K562 (cell line): ENCODE measurements at regions not wholly inside any gene's neighbourhood (a gene's known extent, or its start where the extent isn't known, plus 50 kb on each side); places are given as distances from the start of the nearest gene placed in this dataset.

Experiments
- ATAC-seq: fragments of 200-7000 bp; cut with Tn5 transposase; 3 replicates; pipeline ENCODE4 v1.9.1; 2020; ENCODE audit warnings: moderate library complexity
- BruUV-seq: library from RNA; stranded (reverse); fragments of 400-500 nt; replicated peaks from 2 replicates; lab custom pipeline; 2021; lab: Mats Ljungman, UMichigan
- CTCF ChIA-PET: fragments of 300-600 bp; formaldehyde crosslinking; extraction: SDS; loops from one replicate; lab custom pipeline; 2021; ENCODE audit warnings: low intra/inter-chr PET ratio; lab: Yijun Ruan, JAX
- POLR2A ChIA-PET: fragments of 300-600, 350-650 bp; sonication (Branson Sonifier 250); formaldehyde crosslinking; extraction: SDS; loops from one replicate; lab custom pipeline; 2021; ENCODE audit warnings: antibody characterized with exemption, inconsistent platforms; lab: Yijun Ruan, JAX
- DNase-seq, 4 experiments: peaks; one replicate each; pipeline versions ENCODE4 v3.0.0 to v3.0.0-alpha.2; 2011 to 2018; ENCODE audit warnings: low spot score in 3 of 4, mixed read lengths in 3 of 4; ENCODE audit errors: extremely low read depth in 1 of 4
- FAIRE-seq: peaks from 2 replicates; lab custom pipeline; 2011; peaks lifted over from hg19 to GRCh38; lab: Jason Lieb, UNC
- H2AFZ ChIP-seq: 2 replicates; pipeline ENCODE4 v1.6.0; 2011; ENCODE audit warnings: low read depth, low read length, control low read depth, inconsistent platforms
- H3K27ac ChIP-seq: fragments of 200-600 bp; 3 replicates; pipeline ENCODE4 v1.8.0; 2011; ENCODE audit warnings: low read depth, mild to moderate bottlenecking, control low read depth, inconsistent platforms, low read length, moderate library complexity, mixed read lengths; ENCODE audit errors: extremely low read depth
- H3K27me3 ChIP-seq, 2 experiments: fragments of 300-600 bp in 1 of 2; 2 replicates in 1 of 2; 3 replicates in 1 of 2; pipeline versions ENCODE4 v1.6.0 to v1.8.0; 2011; ENCODE audit warnings: inconsistent platforms in 2 of 2, low read length in 2 of 2, mild to moderate bottlenecking in 1 of 2, mixed read lengths in 1 of 2, moderate library complexity in 1 of 2; ENCODE audit not compliant: control insufficient read depth in 2 of 2, insufficient read depth in 2 of 2
- H3K36me3 ChIP-seq: fragments of 300-600 bp; 3 replicates; pipeline ENCODE4 v1.8.0; 2011; ENCODE audit warnings: mild to moderate bottlenecking, low read length, inconsistent platforms; ENCODE audit not compliant: control insufficient read depth, insufficient read depth
- H3K4me1 ChIP-seq, 2 experiments: fragments of 200-600 bp in 1 of 2; replicated peaks in 1 of 2; 2 replicates in 1 of 2; 3 replicates in 1 of 2; pipeline versions ENCODE4 v1.5.1 to v1.8.0; 2011; ENCODE audit warnings: inconsistent platforms in 2 of 2, low read length in 2 of 2, mild to moderate bottlenecking in 1 of 2, mixed read lengths in 1 of 2, moderate library complexity in 1 of 2; ENCODE audit not compliant: control insufficient read depth in 2 of 2, insufficient read depth in 2 of 2
- H3K4me2 ChIP-seq: 2 replicates; pipeline ENCODE4 v1.6.1; 2011; ENCODE audit warnings: low read length, control low read depth, inconsistent platforms, mixed read lengths; ENCODE audit not compliant: insufficient read depth
- H3K4me3 ChIP-seq: fragments of 200-600 bp; sonication (generic), shearing (Covaris generic); 2 replicates; pipeline ENCODE4 v1.5.1; 2016; ENCODE audit warnings: control low read depth, inconsistent platforms
- H3K79me2 ChIP-seq: fragments of 200-600 bp; 3 replicates; pipeline ENCODE4 v1.8.0; 2011; ENCODE audit warnings: low read length, inconsistent platforms; ENCODE audit not compliant: control insufficient read depth, insufficient read depth
- H3K9ac ChIP-seq, 2 experiments: 2 replicates each; pipeline versions ENCODE4 v1.6.0 to v1.6.1; 2011; ENCODE audit warnings: low read depth in 2 of 2, low read length in 2 of 2, control low read depth in 1 of 2, inconsistent platforms in 1 of 2, mild to moderate bottlenecking in 1 of 2, mixed read lengths in 1 of 2; ENCODE audit not compliant: insufficient read depth in 1 of 2
- H3K9me1 ChIP-seq: one replicate; pipeline ENCODE4 v1.6.0; 2011; ENCODE audit warnings: inconsistent platforms, mild to moderate bottlenecking, low read length, moderate library complexity; ENCODE audit not compliant: control insufficient read depth, insufficient read depth
- H3K9me3 ChIP-seq: replicated peaks from 2 replicates; pipeline ENCODE4 v1.5.1; 2011; ENCODE audit warnings: low read depth, low read length, inconsistent platforms; ENCODE audit not compliant: control insufficient read depth, insufficient read depth
- H4K20me1 ChIP-seq: replicated peaks from 2 replicates; pipeline ENCODE4 v1.6.1; 2011; ENCODE audit warnings: low read length, inconsistent platforms, mixed read lengths; ENCODE audit not compliant: control insufficient read depth, insufficient read depth
- CBFB ChIP-seq: sonication (generic); formaldehyde crosslinking; IDR thresholded peaks from 2 replicates; pipeline ENCODE4 v1.4.0; 2020; ENCODE audit warnings: mild to moderate bottlenecking, missing genetic modification reagents
- CXXC5 ChIP-seq: fragments of 250-450 bp; sonication (Bioruptor Pico); IDR thresholded peaks from 2 replicates; pipeline ENCODE4 v1.8.0; 2022; ENCODE audit warnings: inconsistent platforms, mild to moderate bottlenecking, moderate library complexity
- EGR1 ChIP-seq: fragments of 450-650 bp; conservative IDR thresholded peaks from 2 replicates; pipeline ENCODE4 v1.6.1; 2017; ENCODE audit warnings: mild to moderate bottlenecking
- ETV5 ChIP-seq: sonication (generic); formaldehyde crosslinking; IDR thresholded peaks from 2 replicates; pipeline ENCODE4 v1.4.0; 2020; ENCODE audit warnings: low read depth, mild to moderate bottlenecking, missing genetic modification reagents
- RB1 ChIP-seq: fragments of 450-650 bp; IDR thresholded peaks from 2 replicates; pipeline ENCODE4 v1.6.1; 2017; ENCODE audit warnings: low read depth, mild to moderate bottlenecking
- RREB1 ChIP-seq: fragments of 250-450 bp; sonication (Bioruptor Pico); IDR thresholded peaks from 2 replicates; pipeline ENCODE4 v1.4.0; 2020
- THRB ChIP-seq: fragments of 450-650 bp; formaldehyde crosslinking; conservative IDR thresholded peaks from 2 replicates; pipeline ENCODE4 v1.4.0; 2022; ENCODE audit warnings: mild to moderate bottlenecking, missing genetic modification characterization
- ZNF121 ChIP-seq: sonication (generic); formaldehyde crosslinking; conservative IDR thresholded peaks from 2 replicates; pipeline ENCODE4 v1.8.0; 2022; ENCODE audit warnings: missing genetic modification reagents
- ZNF408 ChIP-seq: fragments of 250-450 bp; sonication (Bioruptor Pico); IDR thresholded peaks from 2 replicates; pipeline ENCODE4 v1.4.0; 2020; ENCODE audit warnings: low read depth, mild to moderate bottlenecking, moderate library complexity
- ZNF589 ChIP-seq: fragments of 200-800 bp; sonication (Bioruptor generic); IDR thresholded peaks from 2 replicates; pipeline ENCODE4 v1.6.1; 2016; ENCODE audit warnings: low read depth, missing genetic modification characterization, missing compliant biosample characterization
- ZNF766 ChIP-seq: fragments of 200-800 bp; sonication (Bioruptor generic); conservative IDR thresholded peaks from 2 replicates; pipeline ENCODE4 v1.6.1; 2016; ENCODE audit warnings: missing genetic modification characterization, missing compliant biosample characterization
- WGBS: fragments of 100-300 bp; shearing (Covaris generic); methylation state at CpG from one replicate; pipeline ENCODE4 v1.1.6; 2016; ENCODE audit warnings: low coverage, mixed read lengths; ENCODE audit not compliant: insufficient coverage; ENCODE audit errors: missing lambda C conversion rate; 5-methylcytosine and 5-hydroxymethylcytosine counted together
- in situ Hi-C: fragments of 300-500 bp; cut with MboI; formaldehyde crosslinking; loops from 4 replicates; pipeline ENCODE4 v1.15.0; 2018; ENCODE audit warnings: inconsistent platforms, mixed read lengths
- intact Hi-C: fragments of 100-400 bp; cut with micrococcal nuclease; formaldehyde crosslinking; loops from 2 replicates; pipeline ENCODE4 v1.14.2; 2022

- intact Hi-C loops: no loop called here
- Histone ChIP-seq H3K27me3 (no peaks in the 10 kb centered on the region), H4K20me1 (no peaks in the 10 kb centered on the region), H3K9me3 (no peaks in the 10 kb centered on the region), H2AFZ (no peak overlapping the region), H3K27ac (no peak overlapping the region), H3K4me2 (no peak overlapping the region), H3K79me2 (no peaks in the 10 kb centered on the region), H3K4me1 (no peaks in the 10 kb centered on the region), H3K9me1 (no peaks in the 10 kb centered on the region), H3K36me3 (no peaks in the 10 kb centered on the region), H3K9ac (no peak overlapping the region), H3K4me3 (no peak overlapping the region)
- FAIRE-seq (no peak), ATAC-seq (no peak), DNase-seq (no peak)
- in situ Hi-C loops: no loop called here
- ChIA-PET POLR2A (no interaction called here), CTCF (no interaction called here)
- TF ChIP-seq ZNF121 (CRISPR knock-in tag) (no peak), ZNF408 (no peak), ZNF766 (CRISPR knock-in tag) (no peak), THRB (no peak)
- no TSS peak for BruUV-seq
- 0% methylated on average over 1 of the region's 1 CpG for WGBS
Observed at GRCh38 chr14:42792166-42792565, 1185.5 kb downstream of the LRFN5 start.

- Histone ChIP-seq H3K9me3 (no peaks in the 10 kb centered on the region), H4K20me1 (no peaks in the 10 kb centered on the region), H3K4me3 (no peak overlapping the region), H3K4me2 (no peak overlapping the region), H3K9ac (no peak overlapping the region), H2AFZ (no peak overlapping the region), H3K79me2 (no peaks in the 10 kb centered on the region), H3K9me1 (no peaks in the 10 kb centered on the region), H3K4me1 (no peaks in the 10 kb centered on the region), H3K27ac (no peak overlapping the region), H3K27me3 (no peaks in the 10 kb centered on the region), H3K36me3 (no peaks in the 10 kb centered on the region)
- whole genome bisulfite sequencing: 3% methylated on average over 3 of the region's 3 CpGs
- DNase-seq: no peak
- no peak for ATAC-seq
- intact Hi-C loops: no loop called here
- ChIA-PET CTCF (no interaction called here), POLR2A (no interaction called here)
- in situ Hi-C loops: no loop called here
- FAIRE-seq: no peak
- no TSS peak for BruUV-seq
- TF ChIP-seq ZNF589 (CRISPR knock-in tag) (no peak), RREB1 (CRISPR knock-in tag) (no peak), EGR1 (no peak), RB1 (no peak), CXXC5 (CRISPR knock-in tag) (no peak), ETV5 (CRISPR knock-in tag) (no peak), CBFB (no peak)
Observed at GRCh38 chr14:42782754-42783153, 1176.1 kb downstream of the LRFN5 start.
